Iris pigment epithelial cell (primary cell): ENCODE measurements at regions not wholly inside any gene's neighbourhood (a gene's known extent, or its start where the extent isn't known, plus 50 kb on each side); places are given as distances from the start of the nearest gene placed in this dataset.

Experiments used
- DNase-seq: peaks from one replicate; pipeline ENCODE4 v3.0.0-alpha.2; 2011; ENCODE audit warnings: low read depth

- peak; percentile 90 for DNase-seq
Observed at GRCh38 chr13:20351281-20352022, 119.3 kb upstream of the GJB6 start.

- DNase-seq: no peak
Observed at GRCh38 chr13:20350819-20351218, 118.7 kb upstream of the GJB6 start.

DNA sequence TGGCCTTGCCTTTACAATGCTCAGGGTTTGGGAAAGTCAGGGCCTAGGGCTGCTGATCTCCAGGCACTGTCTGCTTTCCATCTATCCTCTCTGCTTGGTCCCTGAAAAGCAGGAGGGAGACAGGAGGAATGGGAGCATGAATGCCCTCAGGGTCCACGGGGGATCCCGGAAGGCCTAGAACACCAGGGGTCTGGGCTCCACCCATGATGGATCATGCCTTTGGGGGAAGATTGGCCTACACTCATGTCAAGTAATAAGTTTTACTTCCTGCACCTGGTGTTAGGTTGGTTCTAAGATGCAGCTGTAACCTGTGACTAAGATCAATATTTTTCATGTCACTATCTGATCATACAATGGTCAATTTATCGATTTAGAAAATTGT is 118.3 kb upstream of the GJB6 start:
- no peak for DNase-seq

- no peak for DNase-seq
Observed at GRCh38 chr13:20349564-20350381, 117.7 kb upstream of the GJB6 start.

DNA sequence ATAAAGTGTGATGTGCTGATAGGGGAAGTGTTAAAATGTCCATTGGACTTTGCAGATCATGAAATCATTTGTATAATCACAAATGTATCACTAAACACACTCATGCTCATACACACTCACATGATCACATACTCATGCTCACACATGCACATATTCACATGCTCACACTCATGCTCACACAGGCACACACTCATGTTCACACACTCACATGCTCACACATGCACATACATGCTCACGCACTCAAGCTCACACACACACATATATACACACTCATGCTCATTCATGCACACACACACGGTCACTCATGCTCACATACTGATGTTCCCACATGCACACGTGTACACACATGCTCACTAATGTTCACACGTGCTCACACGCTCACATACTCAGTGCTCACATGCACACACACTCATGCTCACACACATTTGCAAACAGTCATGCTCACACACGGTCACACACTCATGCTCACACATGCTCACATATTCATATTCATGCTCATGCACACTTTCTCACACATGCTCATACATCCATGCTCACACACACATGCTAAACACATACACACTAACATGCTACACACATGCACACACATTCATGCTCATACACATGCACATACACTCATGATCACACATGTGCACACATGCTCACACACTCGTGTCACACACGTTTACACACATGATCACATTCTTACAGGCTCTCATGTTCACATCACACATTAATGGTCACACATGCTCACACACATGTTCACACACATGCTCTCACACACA is 116.7 kb upstream of the GJB6 start:
- no peak for DNase-seq

- DNase-seq: no peak
Observed at GRCh38 chr13:20348018-20348417, 115.9 kb upstream of the GJB6 start.

- DNase-seq: no peak
Observed at GRCh38 chr13:20344836-20345490, 112.8 kb upstream of the GJB6 start.

GRCh38 chr13:20342311-20342710 is 110.2 kb upstream of the GJB6 start:
- no peak for DNase-seq

DNA sequence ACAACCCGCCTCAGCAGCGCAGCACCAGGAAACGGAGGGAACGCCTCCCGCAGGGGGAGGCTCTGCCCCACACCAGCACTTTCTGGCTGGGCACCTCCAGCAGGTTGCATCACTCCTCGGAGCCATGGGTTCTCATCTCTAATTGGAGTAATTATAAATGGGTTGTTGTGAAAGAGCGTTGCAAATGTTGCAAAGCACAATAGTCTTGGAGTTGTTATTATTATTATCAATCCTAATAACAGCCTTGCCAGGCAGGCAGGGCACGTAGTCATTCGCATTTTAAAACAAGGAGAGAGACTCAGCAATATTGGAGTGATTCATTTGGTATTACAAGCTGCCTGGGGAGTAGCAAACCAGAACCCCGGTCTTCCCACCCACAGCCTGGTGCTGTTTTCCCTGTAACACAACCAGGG is 108.6 kb upstream of the GJB6 start:
- DNase-seq: no peak

DNA sequence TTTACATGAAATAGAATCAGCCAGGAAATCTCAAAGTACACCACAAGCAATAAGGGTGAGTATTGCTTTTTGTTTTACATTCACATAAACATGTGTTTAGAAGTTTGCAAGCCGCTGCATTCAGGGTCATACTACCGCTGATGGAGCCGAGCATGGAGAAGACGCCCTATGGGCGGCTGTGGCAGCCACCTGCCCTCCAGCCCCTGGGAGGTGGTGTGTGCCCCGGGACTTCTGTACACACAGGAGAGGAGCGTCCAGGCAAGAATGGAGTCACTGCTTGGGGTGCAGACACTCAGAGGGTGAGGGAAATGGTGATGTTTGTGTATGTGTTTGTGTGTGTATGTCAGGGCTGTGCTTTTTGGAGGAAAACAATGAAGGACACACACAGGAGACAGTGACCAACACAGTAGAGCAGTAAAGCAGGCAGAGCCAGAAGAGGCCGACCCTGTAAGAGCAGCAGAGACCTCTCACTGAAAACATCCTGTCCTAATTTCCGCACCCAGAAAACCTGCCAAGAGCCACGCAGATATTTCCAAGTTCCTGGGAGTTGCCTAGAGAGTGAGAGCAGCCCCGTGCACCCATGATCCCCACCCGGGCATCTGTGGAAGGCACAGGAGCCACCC is 108.1 kb upstream of the GJB6 start:
- DNase-seq: no peak

- DNase-seq: no peak
Observed at GRCh38 chr13:20337884-20338551, 105.9 kb upstream of the GJB6 start.

GRCh38 chr13:20336761-20337160 is 104.6 kb upstream of the GJB6 start:
- DNase-seq: no peak

- DNase-seq: no peak
Observed at GRCh38 chr13:20334309-20334708, 102.2 kb upstream of the GJB6 start.

DNA sequence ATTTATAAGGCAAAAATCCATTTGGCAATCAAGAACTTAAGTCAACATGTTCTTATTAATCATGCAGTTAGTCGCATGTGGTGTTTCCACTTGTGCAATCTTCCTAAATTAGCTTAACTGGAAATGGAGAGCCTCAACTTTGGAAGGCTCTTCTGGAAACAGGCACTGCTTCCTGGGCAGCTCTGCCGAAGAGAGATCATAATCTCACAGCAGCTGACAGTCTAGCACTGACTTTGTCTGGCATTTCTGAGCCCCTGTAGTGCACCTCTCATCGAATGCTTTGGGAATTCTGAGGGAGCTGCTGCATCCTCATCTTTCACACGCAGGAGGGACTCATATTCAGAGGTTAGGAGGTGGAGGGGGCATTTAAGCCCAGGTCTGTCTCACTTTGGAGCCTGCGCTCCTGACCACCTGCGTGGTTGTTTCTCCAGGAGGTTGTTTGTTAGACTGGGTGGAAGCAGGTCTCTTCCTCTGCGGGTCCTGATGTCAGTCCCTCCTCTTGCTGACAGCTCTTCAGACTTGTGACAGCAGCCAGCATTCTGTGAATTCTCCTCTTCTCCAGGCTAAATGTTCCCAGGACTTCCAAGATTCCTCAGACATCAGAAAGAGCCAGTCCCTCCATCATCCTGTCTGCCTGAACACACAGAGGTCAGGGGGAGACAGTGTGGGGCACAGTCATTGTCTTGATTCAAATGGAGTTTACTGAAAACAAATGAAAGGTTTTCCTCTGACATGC is 100.4 kb upstream of the GJB6 start:
- no peak for DNase-seq

GRCh38 chr13:20331949-20332348 is 99.8 kb upstream of the GJB6 start:
- DNase-seq: no peak

- no peak for DNase-seq
Observed at GRCh38 chr13:20331419-20331818, 99.3 kb upstream of the GJB6 start.

DNA sequence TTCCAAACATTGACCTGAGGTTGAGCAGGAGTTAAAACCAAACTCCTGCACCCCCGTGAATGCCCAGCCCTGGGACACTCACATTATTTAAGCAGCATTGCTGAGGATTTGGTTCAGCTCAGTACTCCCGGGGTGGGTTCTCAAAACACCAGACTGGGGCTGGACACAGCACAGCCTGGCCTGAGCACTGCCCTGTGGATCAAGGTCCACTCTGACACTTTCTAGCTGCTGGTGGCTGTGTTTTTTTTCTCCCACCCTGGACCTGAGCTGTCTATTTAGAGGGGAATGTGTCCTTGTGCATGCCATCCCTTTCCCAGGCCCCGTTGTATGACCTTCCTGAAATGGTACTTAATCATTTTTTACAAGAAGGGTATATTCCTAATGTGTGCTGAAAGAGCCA is 94.7 kb upstream of the GJB6 start:
- no peak for DNase-seq

GRCh38 chr13:20326276-20326675 is 94.2 kb upstream of the GJB6 start:
- DNase-seq: no peak

DNA sequence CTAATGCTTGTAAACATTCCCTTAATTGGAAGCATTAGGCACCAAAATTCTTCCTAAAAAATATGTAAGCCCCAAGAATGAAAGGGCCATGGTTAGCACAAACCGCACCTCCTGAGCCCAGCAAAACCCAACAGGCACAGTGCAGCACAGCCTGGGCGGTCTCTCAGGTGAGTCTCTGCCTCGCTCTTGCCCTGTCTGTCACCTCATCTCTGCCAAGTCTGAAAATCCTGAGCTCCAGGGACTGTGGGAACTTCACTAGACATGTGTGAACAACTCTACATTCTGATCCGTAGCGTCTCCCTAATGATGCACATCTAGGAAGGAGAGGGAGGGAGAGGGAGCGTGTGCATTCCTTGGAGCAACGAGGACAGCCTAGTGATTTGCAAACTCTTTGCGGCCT is 88.8 kb upstream of the GJB6 start:
- no peak for DNase-seq

GRCh38 chr13:20313896-20314295 is 81.8 kb upstream of the GJB6 start:
- DNase-seq: no peak

GRCh38 chr13:20312292-20312691 is 80.2 kb upstream of the GJB6 start:
- no peak for DNase-seq
